Hepatocyte (in vitro differentiated cells): ENCODE measurements at regions not wholly inside any gene's neighbourhood (a gene's known extent, or its start where the extent isn't known, plus 50 kb on each side); places are given as distances from the start of the nearest gene placed in this dataset.

ENCODE experiments used
- CTCF ChIP-seq: fragments of 200-600 bp; sonication (generic); IDR thresholded peaks from 2 replicates; pipeline ENCODE4 v1.5.1; 2016; ENCODE audit warnings: antibody characterized with exemption, mild to moderate bottlenecking; ENCODE audit not compliant: poor library complexity
- EZH2phosphoT487 ChIP-seq: fragments of 200-600 bp; sonication (generic); IDR thresholded peaks from one replicate; pipeline ENCODE4 v1.6.1; 2018; ENCODE audit warnings: antibody characterized with exemption, mild to moderate bottlenecking, low read depth, moderate library complexity; ENCODE audit not compliant: unreplicated experiment, severe bottlenecking

GRCh38 chr2:18151237-18151636 is 272.8 kb downstream of the KCNS3 start:
- TF ChIP-seq CTCF, result no peak
- TF ChIP-seq EZH2phosphoT487, result no peak
